NCI-H2029 (cell line): ENCODE measurements at regions not wholly inside any gene's neighbourhood (a gene's known extent, or its start where the extent isn't known, plus 50 kb on each side); places are given as distances from the start of the nearest gene placed in this dataset.

Source experiments
- DNase-seq: peaks from one replicate; lab custom pipeline; 2025; lab: John Stamatoyannopoulos, UW

- DNase-seq = no peak
These were observed 456.2 kb upstream of the DAB2 start for GRCh38 chr5:39880985-39881384.

- no peak for DNase-seq
These were observed 452.7 kb upstream of the DAB2 start for GRCh38 chr5:39877479-39877878.

DNA sequence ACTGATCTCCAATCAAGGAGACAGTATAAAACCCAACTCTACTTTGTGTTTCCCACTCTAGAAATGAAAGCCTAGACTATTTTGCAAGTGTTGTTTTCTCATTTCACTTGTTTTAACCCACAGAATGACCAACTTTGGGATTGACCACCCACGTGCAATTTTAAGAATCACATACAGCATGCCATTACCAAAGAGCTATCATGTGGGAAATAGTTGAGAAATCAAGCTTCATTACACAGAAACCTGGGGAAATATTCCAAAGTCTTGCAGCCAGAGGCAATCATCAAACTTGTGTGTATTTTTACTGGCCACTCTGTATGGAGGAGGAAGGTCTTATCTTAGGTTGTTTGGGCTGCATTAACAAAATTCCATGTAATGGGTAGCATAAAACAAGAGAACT, 451.4 kb upstream of the DAB2 start:
- DNase-seq = no peak

GRCh38 chr5:39870137-39870536, 445.4 kb upstream of the DAB2 start:
- no peak for DNase-seq

- no peak for DNase-seq
These were observed 444.6 kb upstream of the DAB2 start for GRCh38 chr5:39869396-39869795.

DNA sequence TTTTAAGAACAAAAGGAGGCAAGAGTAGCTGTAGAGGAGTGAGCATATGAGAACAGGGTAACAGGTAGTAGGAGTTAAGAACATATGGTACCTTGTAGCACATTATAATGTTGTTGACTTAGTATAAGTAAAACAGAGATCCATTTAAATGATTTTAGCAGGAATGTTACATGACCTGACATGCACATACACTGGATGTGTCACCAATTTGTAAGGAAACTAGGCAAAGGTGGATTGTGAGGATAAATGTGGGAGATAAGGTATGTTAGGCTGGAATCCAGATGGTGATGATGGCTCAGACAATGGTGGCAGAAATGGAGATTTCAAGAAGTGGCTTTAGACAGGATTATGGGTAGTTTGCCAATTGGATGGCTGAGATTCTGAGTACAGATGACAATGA, 443.1 kb upstream of the DAB2 start:
- no peak for DNase-seq

GRCh38 chr5:39863926-39864552, 439.3 kb upstream of the DAB2 start:
- DNase-seq = no peak

- no peak for DNase-seq
These were observed 432.3 kb upstream of the DAB2 start for GRCh38 chr5:39857041-39857440.

GRCh38 chr5:39854771-39855410, 430.1 kb upstream of the DAB2 start:
- no peak for DNase-seq

DNA sequence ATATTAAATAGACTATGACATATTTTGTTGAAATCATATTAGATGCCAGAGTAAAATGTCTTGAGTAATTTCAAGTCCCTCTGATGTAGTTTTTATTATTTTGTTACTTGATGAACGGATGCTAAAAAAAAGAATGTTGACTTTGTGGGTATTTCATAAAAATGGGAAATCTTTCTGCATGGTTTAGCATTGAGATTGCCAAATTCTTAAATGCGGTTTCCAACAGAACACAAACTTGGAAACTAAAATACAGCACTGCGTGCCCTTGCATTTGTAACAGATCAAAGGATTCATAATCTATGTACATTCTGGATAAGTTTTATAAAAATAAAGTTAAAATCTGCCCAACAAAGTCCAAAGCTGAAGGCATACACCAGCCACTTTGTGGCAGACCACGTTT, 425.5 kb upstream of the DAB2 start:
- DNase-seq = no peak

- no peak for DNase-seq
These were observed 421.4 kb upstream of the DAB2 start for GRCh38 chr5:39846144-39846543.

- no peak for DNase-seq
These were observed 419.0 kb upstream of the DAB2 start for GRCh38 chr5:39843767-39844166.

DNA sequence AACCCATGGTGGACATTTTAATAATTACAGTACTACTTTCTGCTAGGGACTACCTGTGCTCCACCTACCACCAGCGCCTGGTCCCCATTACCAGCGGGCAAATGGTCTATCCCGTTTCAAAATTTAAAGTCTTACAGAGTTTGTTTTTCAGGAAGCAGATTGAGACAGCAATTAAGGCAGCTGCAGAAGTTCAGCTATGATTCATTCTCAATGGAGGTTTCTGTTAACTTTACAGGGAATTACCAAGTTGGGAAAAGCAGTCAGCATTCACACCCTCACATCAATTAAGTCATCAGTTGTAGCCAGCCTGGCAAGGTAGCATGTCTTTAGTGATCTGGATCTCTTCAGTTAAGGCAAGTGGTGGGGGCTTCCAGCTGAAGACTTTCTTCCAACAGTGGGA, 410.6 kb upstream of the DAB2 start:
- DNase-seq = no peak

DNA sequence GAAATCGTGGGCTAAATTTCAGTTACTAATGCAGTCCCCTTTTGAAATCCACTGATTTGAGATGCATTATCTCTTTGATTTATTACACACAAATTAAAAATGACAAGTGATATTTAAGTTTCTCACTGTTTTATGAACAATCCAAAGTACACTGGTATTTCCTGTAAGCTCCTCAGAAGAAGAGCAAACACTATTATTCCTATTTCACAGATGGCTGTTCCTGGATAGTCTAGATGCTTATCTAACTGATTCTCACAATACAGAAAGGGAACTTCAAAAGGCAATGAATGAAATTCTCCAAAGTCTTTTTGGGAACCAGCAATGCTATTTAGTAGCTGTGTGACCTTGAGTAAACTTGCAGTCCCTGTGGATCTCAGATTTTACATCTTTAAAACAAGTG, 404.7 kb upstream of the DAB2 start:
- no peak for DNase-seq

DNA sequence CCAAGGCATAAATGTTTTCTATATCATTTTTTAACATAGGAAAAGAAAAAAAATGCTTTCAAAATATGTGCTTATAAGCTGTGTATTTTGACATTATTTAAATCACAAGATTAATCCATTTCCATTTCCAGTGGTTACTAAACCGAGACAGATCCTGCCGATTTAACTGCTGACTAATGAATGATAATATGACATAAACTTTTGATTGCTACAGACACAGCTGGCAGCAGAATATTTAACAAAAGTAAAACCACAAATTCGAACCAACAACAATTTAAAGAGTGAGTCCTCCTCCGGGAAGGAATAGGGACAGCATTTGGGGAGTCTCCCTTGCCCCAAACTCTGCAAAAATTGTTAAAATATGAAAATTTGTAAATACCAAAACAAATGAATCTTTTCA, 401.3 kb upstream of the DAB2 start:
- no peak for DNase-seq

GRCh38 chr5:39825301-39825700, 400.5 kb upstream of the DAB2 start:
- no peak for DNase-seq

DNA sequence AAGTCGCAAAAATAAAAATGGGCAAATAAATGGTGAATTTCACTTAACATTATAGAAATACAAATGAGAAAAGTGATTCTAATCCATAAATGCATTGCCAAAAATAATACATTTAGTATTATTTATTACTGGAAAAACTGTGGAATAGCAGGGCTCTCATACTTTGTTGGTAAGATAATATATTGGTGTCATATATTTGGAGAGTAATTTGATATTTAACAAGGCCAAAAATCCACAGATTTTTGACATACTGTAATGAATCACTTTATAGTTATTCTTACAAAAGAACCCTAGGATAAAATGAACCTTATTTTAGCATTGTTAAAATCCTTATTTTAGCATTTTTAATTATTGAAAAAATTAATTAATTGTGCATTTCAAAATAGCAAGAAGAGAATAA, 397.2 kb upstream of the DAB2 start:
- DNase-seq = no peak

GRCh38 chr5:39816866-39817265, 392.1 kb upstream of the DAB2 start:
- no peak for DNase-seq

GRCh38 chr5:39816156-39816845, 391.5 kb upstream of the DAB2 start:
- DNase-seq = no peak

DNA sequence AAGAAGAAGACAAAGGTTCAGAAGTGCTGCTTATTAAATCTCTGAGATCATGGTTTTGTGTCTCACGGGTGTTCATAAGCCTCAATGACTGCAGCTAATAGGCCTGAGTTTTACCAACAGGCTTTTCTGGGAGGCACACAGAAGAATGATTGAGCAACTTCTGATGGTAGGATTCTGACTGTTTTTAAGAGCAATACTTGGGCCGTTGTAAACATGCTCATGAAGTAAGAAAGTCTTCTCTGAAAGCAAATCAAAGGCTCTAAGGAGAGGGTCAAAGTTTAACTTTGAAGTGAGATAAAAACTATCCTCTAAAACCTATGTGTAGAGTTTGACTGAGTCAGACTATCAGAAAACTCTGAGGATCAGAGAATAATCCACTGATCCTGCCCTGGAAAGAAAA, 390.9 kb upstream of the DAB2 start:
- DNase-seq = no peak

- DNase-seq = no peak
These were observed 386.6 kb upstream of the DAB2 start for GRCh38 chr5:39811381-39811780.

DNA sequence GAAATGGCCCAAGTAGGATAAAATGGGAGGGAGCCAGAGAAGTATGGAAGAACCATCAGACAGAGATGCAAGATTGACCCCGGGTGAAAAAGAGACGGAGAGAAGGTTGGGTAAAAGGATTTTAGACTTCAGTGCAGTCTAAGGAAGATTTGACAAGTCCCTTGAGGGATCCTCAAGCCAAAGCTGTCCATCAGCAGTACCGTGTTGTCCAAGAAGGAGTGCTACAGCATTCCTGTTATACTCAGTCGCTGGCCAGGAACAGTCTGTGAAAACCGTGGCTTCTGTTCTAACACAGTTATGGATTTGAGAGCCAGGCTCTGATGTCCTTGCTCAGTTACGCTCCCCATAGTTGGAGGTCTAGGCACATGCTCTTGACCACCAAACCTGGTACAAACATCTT, 383.9 kb upstream of the DAB2 start:
- DNase-seq = no peak

DNA sequence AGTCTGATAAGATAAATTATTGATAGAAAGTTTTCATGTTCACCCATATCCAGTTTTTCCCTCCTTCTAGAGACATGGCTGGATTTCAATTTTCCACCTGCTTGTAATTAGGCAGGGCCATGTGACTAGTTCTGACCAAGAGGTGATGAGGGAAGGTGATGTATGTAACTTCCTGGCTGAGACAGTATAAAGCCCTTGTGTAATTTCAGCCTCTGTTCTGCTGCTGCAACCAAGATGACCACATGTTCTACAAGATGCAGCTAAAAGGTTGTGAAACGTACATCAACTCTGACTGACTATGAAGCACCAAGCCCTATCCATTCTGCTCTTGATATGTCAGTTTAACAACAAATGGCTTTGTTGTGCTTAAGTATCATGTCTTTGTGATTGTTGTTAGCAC, 376.5 kb upstream of the DAB2 start:
- DNase-seq = no peak
